ENCODE measurements at regions not wholly inside any gene's neighbourhood (a gene's known extent, or its start where the extent isn't known, plus 50 kb on each side); places are given as distances from the start of the nearest gene placed in this dataset.

DNA sequence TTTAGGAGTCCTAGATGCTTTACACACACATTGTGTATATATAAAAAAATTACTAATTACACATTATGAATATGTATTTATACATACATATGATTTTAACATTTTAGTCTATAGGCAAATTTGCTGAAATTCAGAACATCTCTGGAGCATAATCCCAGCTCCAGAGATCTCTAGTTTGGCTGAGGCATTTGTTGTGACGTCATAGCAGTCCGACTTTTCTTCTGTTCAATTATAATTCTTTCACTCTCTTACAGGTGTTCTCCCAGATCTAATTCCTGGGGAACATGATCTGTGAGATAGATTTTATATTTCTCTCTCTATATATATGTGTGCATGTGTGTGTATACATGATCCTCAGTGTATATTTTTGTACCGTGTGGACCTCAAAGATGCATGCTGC, 1876.2 kb downstream of the EFNA5 start:
- Histone ChIP-seq H3K4me1 (no peaks in the 10 kb centered on the region), H3K36me3 (no peaks in the 10 kb centered on the region), H3K27me3 (no peaks in the 10 kb centered on the region), H3K4me3 (no peak overlapping the region), H3K9me3 (no peaks in the 10 kb centered on the region), H3K27ac (no peak overlapping the region)
- WGBS, 5 donors, result 87 to 94% (median 91%) methylated on average over 3 of the region's 3 CpGs
- TF ChIP-seq POLR2A (IDR thresholded peaks at IDR 0.05) (no peak), EP300 (IDR thresholded peaks at IDR 0.05) (no peak), POLR2AphosphoS5 (IDR thresholded peaks at IDR 0.05) (no peak)
- TF ChIP-seq, protein P1, sequence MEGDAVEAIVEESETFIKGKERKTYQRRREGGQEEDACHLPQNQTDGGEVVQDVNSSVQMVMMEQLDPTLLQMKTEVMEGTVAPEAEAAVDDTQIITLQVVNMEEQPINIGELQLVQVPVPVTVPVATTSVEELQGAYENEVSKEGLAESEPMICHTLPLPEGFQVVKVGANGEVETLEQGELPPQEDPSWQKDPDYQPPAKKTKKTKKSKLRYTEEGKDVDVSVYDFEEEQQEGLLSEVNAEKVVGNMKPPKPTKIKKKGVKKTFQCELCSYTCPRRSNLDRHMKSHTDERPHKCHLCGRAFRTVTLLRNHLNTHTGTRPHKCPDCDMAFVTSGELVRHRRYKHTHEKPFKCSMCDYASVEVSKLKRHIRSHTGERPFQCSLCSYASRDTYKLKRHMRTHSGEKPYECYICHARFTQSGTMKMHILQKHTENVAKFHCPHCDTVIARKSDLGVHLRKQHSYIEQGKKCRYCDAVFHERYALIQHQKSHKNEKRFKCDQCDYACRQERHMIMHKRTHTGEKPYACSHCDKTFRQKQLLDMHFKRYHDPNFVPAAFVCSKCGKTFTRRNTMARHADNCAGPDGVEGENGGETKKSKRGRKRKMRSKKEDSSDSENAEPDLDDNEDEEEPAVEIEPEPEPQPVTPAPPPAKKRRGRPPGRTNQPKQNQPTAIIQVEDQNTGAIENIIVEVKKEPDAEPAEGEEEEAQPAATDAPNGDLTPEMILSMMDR (IDR thresholded peaks at IDR 0.05), result no peak
- intact Hi-C loops (cut with DNase I; ENCODE audit: low total_unique reads), result no loop called here
- no peak for DNase-seq

DNA sequence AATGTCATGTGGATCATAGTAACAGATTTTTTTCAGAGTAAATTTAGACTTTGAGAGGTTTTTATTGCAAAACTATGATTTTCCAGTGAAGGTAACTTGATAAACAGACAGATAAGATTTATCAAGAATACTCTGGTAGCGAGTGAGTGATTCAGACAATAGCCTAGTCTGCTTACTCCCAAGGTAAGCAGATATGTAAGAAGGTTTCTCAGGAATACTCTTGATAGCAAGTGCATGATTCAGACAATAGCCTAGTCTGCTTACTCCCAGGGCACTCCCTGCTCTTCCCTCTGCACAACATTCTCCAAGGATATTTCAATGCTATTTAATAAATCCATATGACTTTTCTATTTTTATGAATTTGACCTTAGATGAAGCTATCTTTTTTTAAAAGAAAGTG, 1881.5 kb downstream of the EFNA5 start:
- Histone ChIP-seq H3K27ac (no peak overlapping the region), H3K27me3 (no peaks in the 10 kb centered on the region), H3K36me3 (no peaks in the 10 kb centered on the region), H3K9me3 (no peaks in the 10 kb centered on the region), H3K4me1 (no peaks in the 10 kb centered on the region), H3K4me3 (no peak overlapping the region)
- intact Hi-C loops (cut with DNase I; ENCODE audit: low total_unique reads), result no loop called here
- 24 to 66% (median 50%) methylated on average over 1 of the region's 1 CpG for WGBS, 5 donors
- no peak for DNase-seq
- TF ChIP-seq POLR2AphosphoS5 (IDR thresholded peaks at IDR 0.05) (no peak), EP300 (IDR thresholded peaks at IDR 0.05) (no peak), POLR2A (IDR thresholded peaks at IDR 0.05) (no peak)
- TF ChIP-seq, protein P1 (IDR thresholded peaks at IDR 0.05), result no peak

DNA sequence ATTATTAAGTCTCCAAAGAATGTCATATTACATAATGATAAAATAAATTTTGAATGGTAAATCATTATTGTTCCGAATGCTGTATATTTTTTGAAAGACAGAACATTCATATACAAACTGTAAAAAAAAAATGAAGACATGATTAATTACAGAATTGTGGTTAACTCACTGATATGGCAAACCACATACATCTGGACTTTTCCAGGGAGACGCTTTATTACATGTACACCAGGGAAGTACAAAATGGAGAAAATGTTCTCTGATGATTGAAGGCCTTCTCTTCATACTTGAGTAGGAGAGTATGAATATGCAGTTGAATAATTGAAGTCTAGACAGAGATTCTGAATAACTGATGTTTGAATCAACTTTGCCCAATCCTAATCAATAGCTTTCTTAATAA, 1886.9 kb downstream of the EFNA5 start:
- no peak overlapping the region for H3K27ac ChIP-seq
- no peaks in the 10 kb centered on the region for H3K36me3 ChIP-seq
- no peak overlapping the region for H3K4me3 ChIP-seq
- 82 to 91% (median 90%) methylated on average over 2 of the region's 2 CpGs for WGBS, 5 donors
- TF ChIP-seq POLR2A (IDR thresholded peaks at IDR 0.05) (no peak), POLR2AphosphoS5 (IDR thresholded peaks at IDR 0.05) (no peak)
- no peaks in the 10 kb centered on the region for H3K27me3 ChIP-seq
- no peaks in the 10 kb centered on the region for H3K9me3 ChIP-seq
- H3K4me1 ChIP-seq, result no peaks in the 10 kb centered on the region
- DNase-seq, result no peak
- intact Hi-C loops (cut with DNase I; ENCODE audit: low total_unique reads), result no loop called here

DNA sequence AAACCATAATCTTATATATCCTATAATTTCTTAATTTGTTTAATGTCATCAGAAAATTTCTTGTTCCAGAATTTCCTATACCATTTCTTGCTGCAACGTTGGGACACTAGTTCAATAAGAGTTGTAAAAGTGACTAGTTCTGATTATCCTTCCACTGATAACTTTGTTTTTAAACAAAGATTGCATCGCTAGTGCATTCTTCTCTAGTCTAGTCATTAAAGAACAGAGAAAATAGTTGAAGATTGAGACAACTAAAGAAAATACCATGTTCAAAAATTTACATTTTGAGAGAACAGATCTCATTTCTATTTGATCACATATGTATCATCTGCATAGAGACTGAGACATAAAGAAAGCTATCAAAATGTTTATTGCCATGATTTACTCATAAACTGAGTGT, 1888.2 kb downstream of the EFNA5 start:
- H3K4me3 ChIP-seq, result no peak overlapping the region
- DNase-seq, result no peak
- TF ChIP-seq EP300 (IDR thresholded peaks at IDR 0.05) (no peak), POLR2AphosphoS5 (IDR thresholded peaks at IDR 0.05) (no peak), POLR2A (IDR thresholded peaks at IDR 0.05) (no peak)
- TF ChIP-seq, protein P1 (IDR thresholded peaks at IDR 0.05), result no peak
- H3K36me3 ChIP-seq, result no peaks in the 10 kb centered on the region
- WGBS, 5 donors, result 64 to 73% (median 67%) methylated on average over 2 of the region's 2 CpGs
- no peaks in the 10 kb centered on the region for H3K4me1 ChIP-seq
- intact Hi-C loops (cut with DNase I; ENCODE audit: low total_unique reads), result no loop called here
- no peaks in the 10 kb centered on the region for H3K27me3 ChIP-seq
- H3K9me3 ChIP-seq, result no peaks in the 10 kb centered on the region
- no peak overlapping the region for H3K27ac ChIP-seq

DNA sequence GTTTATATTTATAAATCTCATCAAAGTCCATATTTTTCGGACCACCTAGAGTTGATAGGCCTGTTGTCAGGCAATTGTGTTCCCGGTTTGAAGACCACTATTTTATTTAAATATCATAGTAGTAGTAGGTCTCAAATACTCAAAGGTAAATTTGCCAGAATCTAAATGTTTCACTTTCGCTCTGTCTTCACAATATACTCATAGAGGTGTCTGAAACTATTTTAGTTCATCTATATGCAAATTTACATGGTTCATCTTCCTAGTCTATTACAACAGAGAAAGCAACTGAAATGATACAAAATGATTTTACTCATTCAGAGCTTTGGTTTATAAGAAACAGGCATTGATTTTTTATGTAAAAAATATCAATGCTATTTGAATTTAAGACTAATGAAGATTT, 1897.5 kb downstream of the EFNA5 start:
- no peak overlapping the region for H3K27ac ChIP-seq
- WGBS, 5 donors, result 82 to 90% (median 87%) methylated on average over 3 of the region's 3 CpGs
- no peak for TF ChIP-seq EP300 (IDR thresholded peaks at IDR 0.05)
- TF ChIP-seq, protein P1 (IDR thresholded peaks at IDR 0.05), result no peak
- TF ChIP-seq POLR2AphosphoS5 (IDR thresholded peaks at IDR 0.05), result no peak
- TF ChIP-seq POLR2A (IDR thresholded peaks at IDR 0.05), result no peak
- no peak overlapping the region for H3K4me3 ChIP-seq
- intact Hi-C loops (cut with DNase I; ENCODE audit: low total_unique reads), result no loop called here
- no peaks in the 10 kb centered on the region for H3K36me3 ChIP-seq
- H3K27me3 ChIP-seq, result no peaks in the 10 kb centered on the region
- no peaks in the 10 kb centered on the region for H3K9me3 ChIP-seq
- no peaks in the 10 kb centered on the region for H3K4me1 ChIP-seq
- DNase-seq, result no peak

All from stomach (tissue), 8 donors.